ENCODE measurements at regions not wholly inside any gene's neighbourhood (a gene's known extent, or its start where the extent isn't known, plus 50 kb on each side); places are given as distances from the start of the nearest gene placed in this dataset.

- H3K4me3 ChIP-seq (ENCODE audit: low read depth, low read length): no peak overlapping the region
- no peak for TF ChIP-seq CTCF (IDR thresholded peaks at IDR 0.05; ENCODE audit: low read depth, low read length)
- in situ Hi-C loops (cut with HindIII; ENCODE audit: low sequenced_read_pairs): no loop called here
- DNase-seq (ENCODE audit: low read depth, low spot score): no peak
Measured at GRCh38 chr3:81955878-81956277, 194.4 kb upstream of the GBE1 start.

- TF ChIP-seq CTCF (IDR thresholded peaks at IDR 0.05; ENCODE audit: low read depth, low read length): no peak
- DNase-seq (ENCODE audit: low read depth, low spot score): no peak
- no peak overlapping the region for H3K4me3 ChIP-seq (ENCODE audit: low read depth, low read length)
- in situ Hi-C loops (cut with HindIII; ENCODE audit: low sequenced_read_pairs): no loop called here
Measured at GRCh38 chr3:81953111-81953510, 191.7 kb upstream of the GBE1 start.

GRCh38 chr3:81952141-81952540, 190.7 kb upstream of the GBE1 start:
- no peak overlapping the region for H3K4me3 ChIP-seq (ENCODE audit: low read depth, low read length)
- DNase-seq (ENCODE audit: low read depth, low spot score): no peak
- no peak for TF ChIP-seq CTCF (IDR thresholded peaks at IDR 0.05; ENCODE audit: low read depth, low read length)
- in situ Hi-C loops (cut with HindIII; ENCODE audit: low sequenced_read_pairs): no loop called here

- H3K4me3 ChIP-seq (ENCODE audit: low read depth, low read length): no peak overlapping the region
- no peak for TF ChIP-seq CTCF (IDR thresholded peaks at IDR 0.05; ENCODE audit: low read depth, low read length)
- in situ Hi-C loops (cut with HindIII; ENCODE audit: low sequenced_read_pairs): no loop called here
- no peak for DNase-seq (ENCODE audit: low read depth, low spot score)
Measured at GRCh38 chr3:81951636-81952035, 190.2 kb upstream of the GBE1 start.

GRCh38 chr3:81951106-81951505, 189.7 kb upstream of the GBE1 start:
- no peak for TF ChIP-seq CTCF (IDR thresholded peaks at IDR 0.05; ENCODE audit: low read depth, low read length)
- no peak overlapping the region for H3K4me3 ChIP-seq (ENCODE audit: low read depth, low read length)
- in situ Hi-C loops (cut with HindIII; ENCODE audit: low sequenced_read_pairs): no loop called here
- DNase-seq (ENCODE audit: low read depth, low spot score): no peak

- DNase-seq (ENCODE audit: low read depth, low spot score): no peak
- no peak for TF ChIP-seq CTCF (IDR thresholded peaks at IDR 0.05; ENCODE audit: low read depth, low read length)
- in situ Hi-C loops (cut with HindIII; ENCODE audit: low sequenced_read_pairs): no loop called here
- H3K4me3 ChIP-seq (ENCODE audit: low read depth, low read length): no peak overlapping the region
Measured at GRCh38 chr3:81947359-81947758, 185.9 kb upstream of the GBE1 start.

GRCh38 chr3:81938681-81939080, 177.2 kb upstream of the GBE1 start:
- H3K4me3 ChIP-seq (ENCODE audit: low read depth, low read length): no peak overlapping the region
- DNase-seq (ENCODE audit: low read depth, low spot score): no peak
- in situ Hi-C loops (cut with HindIII; ENCODE audit: low sequenced_read_pairs): no loop called here
- TF ChIP-seq CTCF (IDR thresholded peaks at IDR 0.05; ENCODE audit: low read depth, low read length): no peak

Measured in astrocyte of the spinal cord (primary cell).